Activated CD4-positive, alpha-beta T cell treated with anti-CD3 and anti-CD28 coated beads, Interleukin-2, amount 50 U/mL, for 48 hours (primary cell): ENCODE measurements at regions not wholly inside any gene's neighbourhood (a gene's known extent, or its start where the extent isn't known, plus 50 kb on each side); places are given as distances from the start of the nearest gene placed in this dataset.
"Not testable (repeated sequence)": the region's sequence is repeated elsewhere in the genome, so short reads cannot be mapped to it uniquely, and the experiment has no call there.

ENCODE experiments used
- DNase-seq, 2 experiments: peaks; one replicate each; pipeline ENCODE4 v3.0.0-alpha.2; 2020

DNA sequence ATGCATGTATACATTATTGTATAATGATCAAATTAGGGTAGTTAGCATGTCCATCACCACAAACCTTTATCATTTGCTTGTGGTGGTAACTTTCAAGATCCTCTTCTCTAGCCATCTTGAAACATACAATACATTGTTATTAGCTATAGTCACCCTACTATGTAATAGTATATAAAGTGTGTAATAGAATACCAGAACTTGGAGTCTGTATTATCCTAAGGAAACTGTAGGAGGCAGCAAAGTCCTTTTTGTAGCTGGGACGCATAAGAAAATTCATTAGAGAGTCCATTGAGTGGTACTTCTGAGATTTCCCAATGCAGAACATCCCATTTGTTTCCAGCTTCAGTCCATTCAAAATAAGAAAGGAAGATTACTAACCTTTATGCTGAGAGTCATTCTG, 325.9 kb upstream of the LRFN5 start:
- DNase-seq: no peak

DNA sequence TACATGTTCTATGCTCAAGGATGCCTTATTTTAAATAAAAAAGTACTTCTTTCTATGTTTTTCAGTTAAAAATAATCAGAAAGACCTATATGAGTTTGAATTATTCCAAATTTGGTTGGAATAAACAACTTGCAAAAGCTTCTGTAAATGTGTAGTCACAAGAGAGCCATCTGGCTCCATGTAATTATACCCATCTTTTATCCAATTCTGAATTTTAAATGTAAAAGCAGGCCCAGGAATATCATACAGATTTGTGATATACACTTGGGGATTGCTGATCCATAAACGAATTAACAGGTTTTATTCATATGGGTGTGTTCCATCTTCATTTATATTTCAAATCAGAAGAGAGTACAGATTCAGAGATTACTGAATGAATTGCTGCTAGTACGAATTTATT, 329.2 kb upstream of the LRFN5 start:
- DNase-seq: no peak

DNA sequence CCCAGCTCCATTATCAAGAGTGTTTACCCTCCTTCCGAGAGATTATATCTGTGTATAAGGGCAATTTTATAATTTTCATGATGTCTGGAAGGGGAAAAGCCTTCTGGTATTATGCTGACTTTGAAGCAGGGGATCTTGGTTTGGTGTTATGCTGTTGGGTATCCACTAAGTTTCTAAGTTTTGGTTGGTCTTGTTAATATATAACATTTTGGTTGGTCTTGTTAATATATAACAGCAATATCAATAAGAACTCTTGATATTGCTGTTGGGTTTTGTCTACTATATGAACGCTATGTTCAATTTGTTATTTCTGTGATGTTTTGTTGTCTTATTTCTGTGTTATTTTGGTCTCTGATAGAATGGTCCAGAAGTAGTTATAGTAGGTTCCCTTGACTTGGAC, 349.2 kb upstream of the LRFN5 start:
- no peak for DNase-seq

DNA sequence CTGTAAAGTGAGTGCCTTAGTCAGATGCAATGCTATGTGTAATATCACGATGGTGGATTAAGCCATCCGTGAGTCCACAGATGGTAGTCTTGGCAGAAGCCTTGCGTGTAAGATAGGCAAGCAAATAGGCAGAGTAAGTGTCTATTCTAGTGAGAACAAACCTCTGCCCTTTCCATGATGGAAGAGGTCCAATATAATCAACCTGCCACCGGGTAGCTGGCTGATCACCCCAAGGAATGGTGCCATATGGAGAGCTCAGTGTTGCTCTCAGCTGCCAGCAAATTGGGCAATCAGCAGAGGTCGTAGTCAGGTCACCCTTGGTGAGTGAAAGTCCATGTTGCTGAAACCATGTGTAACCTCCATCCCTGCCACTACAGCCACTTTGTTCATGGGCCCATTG, 371.2 kb upstream of the LRFN5 start:
- no peak for DNase-seq

DNA sequence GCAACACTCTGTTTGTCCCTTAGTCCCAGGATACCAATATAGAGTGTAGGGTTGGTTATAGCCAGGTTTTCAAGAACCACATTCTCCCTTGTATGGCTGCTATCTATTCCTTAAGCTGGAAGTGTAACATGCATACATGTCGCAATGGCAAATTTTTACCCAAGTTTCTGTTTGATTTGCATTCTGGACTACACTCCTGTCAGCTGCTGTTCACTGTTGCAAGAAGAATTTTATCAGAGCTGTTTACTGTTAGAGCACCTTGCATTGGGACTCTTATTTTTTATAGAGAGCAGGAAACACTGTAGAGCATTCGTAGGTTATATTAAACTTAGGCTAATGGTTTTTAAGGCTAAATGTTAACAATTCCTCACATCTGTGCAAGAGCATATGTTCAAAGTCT, 376.0 kb upstream of the LRFN5 start:
- DNase-seq: no peak

DNA sequence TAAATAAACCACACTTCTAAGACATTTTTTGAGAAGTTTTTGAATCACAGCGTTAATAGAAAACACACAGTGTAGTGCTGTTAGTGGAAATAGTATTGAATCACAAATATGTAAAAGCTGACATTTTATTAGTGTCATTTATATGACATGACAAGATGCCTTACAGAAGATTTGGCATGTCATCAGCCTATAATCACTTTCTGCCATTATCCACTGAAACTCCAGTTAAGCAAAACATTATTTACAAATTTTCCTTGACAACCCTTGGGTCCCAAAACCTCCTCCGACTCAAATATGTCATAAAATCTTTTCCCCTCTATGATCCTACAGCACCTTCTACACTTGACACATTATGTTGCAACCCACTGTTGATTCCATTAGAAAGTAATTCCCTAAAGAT, 376.9 kb upstream of the LRFN5 start:
- no peak for DNase-seq

DNA sequence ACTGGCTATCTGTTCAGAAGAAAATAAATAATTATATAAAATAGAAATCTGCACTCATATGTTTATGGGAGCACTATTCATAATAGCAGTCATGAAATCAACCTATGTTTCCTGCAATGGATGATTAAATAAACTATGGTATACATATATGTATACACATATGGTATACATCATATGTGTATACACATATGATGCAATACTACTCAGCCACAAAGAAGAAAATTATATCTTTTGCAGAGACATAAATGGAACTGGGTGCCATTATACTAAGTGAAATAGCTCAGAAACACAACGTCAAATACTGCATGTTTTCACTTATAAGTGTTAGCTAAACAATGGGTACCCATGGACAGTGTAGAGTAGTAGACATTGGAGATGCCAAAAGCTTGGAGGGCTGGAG, 381.2 kb upstream of the LRFN5 start:
- no peak for DNase-seq

DNA sequence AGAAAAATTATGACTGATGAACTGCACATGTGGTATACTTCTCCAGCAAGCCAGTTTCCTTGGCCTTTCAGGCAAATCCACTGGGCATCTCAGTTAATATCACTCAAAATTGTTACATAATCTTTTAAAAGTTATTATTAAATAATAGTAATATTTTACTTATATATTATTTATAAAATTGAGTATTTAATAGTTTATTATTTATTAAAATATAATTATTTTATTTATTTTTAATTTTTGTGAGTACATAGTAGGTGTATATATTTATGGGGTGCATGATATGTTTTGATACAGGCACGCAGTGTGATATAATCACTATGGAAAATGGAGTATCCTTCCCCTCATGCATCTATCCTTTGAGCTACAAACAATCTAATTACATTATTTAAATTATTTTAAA, 384.1 kb upstream of the LRFN5 start:
- DNase-seq: no peak

DNA sequence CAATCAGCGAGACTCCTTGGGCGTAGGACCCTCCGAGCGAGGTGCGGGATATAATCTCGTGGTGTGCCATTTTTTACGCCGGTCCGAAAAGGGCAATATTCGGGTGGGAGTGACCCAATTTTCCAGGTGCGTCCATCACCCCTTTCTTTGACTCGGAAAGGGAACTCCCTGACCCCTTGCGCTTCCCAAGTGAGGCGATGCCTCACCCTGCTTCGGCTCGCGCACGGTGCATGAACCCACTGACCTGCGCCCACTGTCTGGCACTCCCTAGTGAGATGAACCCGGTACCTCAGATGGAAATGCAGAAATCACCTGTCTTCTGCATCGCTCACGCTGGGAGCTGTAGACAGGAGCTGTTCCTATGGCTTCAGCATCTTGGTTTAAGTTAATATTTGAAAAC, 391.7 kb upstream of the LRFN5 start:
- not testable (repeated sequence) for DNase-seq

DNA sequence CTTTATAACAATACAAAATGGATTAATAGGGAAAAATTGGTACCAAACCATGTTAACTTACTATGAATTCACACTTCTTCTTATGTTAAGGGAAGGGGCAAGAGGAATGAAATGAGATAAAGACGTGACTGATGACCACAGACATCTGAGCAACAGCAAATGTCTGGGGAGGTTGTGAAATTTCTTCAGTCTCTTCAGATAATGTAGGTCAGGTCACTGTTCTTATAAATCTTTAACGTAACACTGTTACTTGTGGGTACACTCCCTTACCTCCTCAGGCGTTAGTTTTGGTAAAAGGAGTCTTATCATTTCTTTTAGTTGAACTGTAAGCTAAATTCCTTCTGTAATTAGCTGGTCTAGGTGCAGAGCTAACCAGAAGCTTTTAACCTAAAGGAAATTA, 405.0 kb upstream of the LRFN5 start:
- no peak for DNase-seq

DNA sequence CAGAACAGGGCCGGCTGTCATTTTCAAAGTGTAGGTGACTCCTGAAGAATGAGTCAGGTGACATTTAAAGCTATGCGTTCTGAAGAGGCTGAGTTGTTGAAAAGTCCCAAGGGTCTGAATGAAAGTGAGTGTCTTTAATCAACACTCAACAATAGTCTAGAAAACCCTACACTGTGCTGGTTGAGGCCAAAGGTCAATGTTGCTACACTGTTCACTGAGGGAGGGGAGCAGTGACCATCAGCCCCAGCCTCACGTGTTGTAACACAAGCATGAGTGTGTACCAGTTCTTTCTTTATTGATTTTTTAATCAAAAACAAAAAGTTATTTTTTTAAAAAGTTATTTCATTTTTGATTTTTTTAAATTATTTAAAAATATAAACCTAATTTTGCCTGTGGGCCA, 418.8 kb upstream of the LRFN5 start:
- no peak for DNase-seq

DNA sequence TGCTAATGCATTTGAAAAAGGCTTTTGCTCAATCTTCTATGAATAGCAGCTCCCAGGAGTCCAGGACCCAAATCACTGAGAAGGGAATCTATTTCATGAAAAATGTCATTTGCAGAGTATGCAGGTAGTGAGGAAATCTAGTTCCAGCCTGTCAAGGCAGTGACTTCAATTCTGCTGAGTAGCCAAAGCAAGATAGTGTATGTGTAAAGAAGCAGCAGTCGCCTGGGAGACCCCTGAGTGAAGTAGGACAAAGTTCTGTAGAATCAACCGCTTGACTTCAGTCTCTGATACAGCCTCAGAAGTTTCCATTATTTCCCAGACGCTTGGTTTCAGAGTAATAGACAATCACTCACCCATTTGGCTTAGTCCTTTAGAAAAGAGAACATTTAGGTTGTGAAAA, 435.6 kb upstream of the LRFN5 start:
- no peak for DNase-seq

DNA sequence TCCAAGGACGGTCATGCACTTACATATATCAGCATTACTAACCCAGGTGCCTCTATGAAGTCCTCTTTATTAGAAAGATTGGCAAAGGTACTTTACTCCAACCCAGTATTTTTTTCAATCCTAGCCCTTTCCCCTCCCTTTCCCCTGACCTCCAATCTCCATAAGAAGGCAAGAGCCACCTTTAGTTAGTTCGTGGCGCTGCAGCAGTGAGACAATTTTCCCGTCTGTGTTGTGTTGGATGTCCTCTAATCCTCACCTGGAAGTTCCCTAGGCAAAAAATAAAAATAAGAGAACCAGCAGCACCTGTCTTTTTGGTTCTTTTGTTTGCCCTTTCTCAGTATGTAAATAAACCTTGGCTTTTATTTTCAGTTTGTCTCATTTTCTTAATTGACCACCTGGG, 439.6 kb upstream of the LRFN5 start:
- no peak for DNase-seq

DNA sequence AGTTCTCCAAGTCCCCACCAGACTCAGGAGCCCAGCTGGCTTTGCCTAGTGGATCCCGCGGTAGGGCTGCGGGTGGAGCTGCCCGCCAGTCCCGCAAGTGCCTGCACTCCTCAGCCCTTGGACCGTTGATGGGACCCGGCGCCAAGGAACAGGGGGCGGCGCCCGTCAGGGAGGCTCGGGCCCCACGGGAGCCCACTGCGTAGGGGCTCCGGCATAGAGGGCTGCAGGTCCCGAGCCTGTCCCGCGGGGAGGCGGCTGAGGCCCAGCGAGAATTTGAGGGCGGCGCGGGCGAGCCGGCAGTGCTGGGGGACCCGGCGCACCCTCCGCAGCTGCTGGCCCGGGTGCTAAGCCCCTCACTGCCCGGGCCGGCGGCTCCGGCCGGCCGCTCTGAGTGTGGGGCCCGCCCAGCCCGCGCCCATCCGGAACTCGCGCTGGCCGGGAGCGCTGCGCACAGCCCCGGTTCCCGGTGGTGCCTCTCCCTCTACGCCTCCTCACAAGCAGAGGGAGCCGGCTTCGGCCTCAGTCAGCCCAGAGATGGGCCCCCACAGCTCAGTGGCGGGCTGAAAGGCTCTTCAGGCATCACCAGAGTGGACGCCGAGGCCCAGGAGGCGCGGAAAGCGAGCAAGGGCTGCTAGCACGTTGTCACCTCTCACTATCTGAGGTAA, 452.4 kb upstream of the LRFN5 start:
- no peak for DNase-seq

DNA sequence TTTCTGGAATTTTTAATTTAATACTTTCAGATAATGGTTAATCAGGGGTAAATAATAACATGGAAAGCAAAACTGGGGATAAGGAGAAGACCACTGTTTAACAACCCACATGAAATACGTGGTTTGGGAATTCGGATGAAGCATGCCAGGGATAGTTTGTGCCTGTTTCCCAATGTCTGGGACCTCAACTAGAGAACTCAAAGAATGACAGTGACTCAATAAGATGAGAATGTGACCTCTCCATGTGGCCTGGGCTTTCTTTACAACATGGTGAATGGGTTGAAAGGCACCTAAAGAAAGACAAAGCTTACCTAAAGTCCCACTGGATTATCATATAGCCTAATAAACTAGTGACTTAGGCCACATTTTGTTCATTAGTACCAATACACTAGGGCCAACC, 460.3 kb upstream of the LRFN5 start:
- no peak for DNase-seq

DNA sequence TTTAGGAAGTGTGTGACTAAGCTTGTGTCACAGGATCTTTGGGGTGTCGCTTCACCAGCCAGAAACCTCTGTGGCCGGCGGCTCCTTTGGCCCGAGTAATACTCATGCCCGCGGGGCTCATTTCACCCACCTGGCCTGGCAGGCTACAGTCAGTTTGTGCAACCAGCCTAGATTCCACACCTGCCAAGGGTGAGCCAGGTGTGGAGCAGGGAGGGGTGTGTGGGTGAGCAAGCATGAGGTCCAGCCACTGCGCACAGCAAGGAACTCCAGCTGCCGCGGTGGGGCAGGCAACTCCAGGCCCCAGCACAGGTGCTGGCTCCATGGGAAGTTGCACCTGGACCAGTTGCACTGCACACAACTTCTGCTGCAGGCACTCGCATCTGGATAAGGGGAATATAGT, 462.3 kb upstream of the LRFN5 start:
- DNase-seq: no peak

DNA sequence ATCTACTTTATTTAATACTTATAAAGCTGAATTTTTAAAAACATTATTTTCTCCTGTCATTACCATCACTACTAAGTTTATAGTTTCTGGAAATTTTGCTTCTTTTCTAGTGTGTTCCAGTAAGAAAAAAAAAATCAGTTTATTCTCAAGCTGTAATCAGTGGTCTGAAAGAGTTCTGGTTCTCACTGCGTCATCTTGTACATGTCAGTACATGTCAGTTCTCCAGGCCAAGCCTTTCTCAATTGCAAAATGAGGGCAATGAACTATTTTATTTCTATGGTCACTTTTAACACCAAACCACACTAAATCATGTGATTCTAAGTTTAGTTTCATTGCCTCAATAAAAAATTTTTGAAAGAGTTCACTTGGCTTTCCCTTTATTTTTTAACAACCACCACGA, 468.9 kb upstream of the LRFN5 start:
- no peak for DNase-seq

DNA sequence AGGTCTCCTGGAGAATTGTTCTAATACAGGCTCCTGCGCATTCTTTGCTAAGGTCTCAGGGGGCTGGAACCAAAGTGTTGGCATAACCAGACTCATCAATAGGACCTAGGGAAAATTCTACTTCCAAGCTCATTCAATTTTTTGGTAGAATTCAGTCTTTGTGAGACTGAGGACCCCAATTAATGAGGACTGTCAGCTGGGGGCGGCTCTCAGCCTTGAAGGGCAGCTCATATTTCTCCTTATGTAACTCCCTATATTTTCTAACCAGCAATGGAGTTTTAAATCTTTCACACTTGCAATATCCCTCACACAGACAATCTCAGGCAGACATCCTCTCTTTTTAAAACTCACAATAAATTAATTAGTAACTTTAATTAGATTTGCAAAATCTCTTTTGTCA, 476.4 kb upstream of the LRFN5 start:
- no peak for DNase-seq

DNA sequence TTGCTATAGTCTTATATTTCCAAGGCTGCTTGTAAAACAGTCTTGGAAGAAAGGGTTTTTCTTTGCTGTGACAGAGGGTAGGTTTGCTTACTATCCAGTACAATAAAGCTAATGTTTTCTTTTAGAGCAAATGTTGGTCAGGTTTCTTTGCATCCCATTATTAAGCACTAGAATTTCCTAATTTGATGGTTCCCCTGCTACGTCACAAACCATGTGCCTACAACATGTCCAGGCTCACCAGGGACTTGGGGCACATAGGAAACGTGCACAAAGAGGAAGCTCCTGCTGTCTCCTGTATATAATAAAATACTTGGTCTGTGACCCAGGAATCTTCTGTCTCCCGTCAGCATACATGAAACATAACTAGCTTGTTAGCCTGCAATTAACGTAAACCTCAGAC, 486.3 kb upstream of the LRFN5 start:
- DNase-seq: no peak

DNA sequence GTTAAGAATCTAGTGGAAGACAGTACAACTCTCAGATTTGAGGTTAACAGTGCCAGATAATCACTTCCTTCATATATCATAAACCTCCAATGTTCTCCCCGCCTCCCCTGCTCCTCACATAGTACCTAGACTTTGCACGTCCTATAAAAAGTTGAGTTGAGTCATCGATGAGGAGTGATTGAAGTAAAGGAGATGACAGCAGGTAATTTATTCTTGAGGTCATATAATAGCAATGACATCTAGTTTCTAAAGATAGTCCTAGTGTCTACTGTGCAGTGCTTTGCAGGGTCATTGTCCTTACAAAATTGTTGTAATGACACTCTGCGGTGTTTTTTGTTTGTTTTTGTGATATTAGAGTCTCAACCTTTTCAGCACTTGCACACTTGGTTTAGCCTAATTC, 510.5 kb upstream of the LRFN5 start:
- no peak for DNase-seq

DNA sequence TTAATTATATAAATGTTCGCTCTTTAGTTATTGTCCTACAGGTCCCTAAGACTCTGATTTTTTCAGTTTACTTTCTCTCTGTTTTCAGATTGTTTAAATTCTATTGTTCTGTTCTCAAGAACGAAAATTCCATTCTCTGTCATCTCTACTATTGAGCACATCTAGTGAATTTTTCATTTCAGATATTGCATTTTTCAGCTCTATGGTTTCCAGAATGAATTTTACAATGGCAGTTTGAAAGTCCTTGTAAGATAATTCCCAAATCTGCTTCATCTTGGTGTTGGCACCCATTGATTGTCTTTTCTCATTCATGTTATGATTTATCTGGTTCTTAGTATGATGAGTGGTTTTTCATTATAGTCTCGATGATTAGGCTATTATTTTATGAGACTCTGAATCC, 519.6 kb upstream of the LRFN5 start:
- DNase-seq: no peak

DNA sequence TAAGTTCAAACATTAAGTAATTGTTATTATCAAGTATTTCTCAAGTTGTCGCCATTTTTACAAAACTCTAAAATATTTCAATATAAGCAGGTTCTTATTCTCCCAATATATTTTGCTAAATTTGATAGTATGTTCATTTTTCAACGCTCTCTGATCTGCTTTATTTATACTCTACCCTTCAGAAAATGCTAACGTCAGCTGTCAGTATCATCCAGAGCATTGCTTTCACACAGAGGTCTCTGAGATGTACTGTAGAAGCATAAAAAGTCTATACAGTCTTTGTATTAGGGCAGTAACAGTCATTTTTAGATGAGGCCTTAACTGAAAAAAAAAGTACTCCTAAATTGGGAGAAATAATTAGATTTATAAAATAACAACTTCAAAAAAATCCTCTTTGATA, 533.1 kb upstream of the LRFN5 start:
- no peak for DNase-seq

DNA sequence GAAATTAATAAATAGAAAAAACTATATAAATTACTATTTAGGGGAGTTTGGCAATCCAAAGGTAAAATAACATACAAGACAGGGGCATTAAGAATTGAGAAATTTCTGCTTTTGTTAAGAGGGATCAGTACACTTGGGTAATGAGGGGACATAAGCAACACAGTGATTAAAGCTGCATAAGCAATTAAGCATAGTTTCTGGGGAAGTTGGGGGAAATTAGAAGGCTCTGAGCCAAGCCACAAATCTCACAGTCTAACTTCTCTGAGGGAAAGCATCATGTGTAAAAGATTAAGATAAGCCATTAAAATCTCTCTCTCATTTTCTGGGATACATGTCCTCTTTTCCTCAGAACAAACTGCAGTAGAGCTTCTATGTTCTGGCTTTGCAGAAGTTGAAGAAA, 533.9 kb upstream of the LRFN5 start:
- no peak for DNase-seq

DNA sequence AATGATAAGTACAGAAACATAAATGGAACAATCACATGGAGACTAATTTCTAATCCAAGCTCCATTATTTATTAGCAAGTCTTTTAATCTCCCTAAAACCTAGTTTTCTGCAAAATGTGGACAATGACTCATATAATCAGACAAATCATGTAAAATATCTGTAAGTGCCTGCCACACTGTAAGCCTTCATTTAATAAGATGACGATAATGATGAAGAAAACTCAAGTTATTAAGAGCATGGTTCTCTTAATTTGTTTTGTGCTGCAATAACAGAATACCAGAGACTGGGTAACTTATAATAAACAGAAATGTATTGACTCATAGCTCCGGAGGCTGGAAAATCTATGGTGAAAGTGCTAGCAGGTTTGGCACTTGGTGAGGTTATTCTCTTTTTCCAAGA, 535.3 kb upstream of the LRFN5 start:
- DNase-seq: no peak

DNA sequence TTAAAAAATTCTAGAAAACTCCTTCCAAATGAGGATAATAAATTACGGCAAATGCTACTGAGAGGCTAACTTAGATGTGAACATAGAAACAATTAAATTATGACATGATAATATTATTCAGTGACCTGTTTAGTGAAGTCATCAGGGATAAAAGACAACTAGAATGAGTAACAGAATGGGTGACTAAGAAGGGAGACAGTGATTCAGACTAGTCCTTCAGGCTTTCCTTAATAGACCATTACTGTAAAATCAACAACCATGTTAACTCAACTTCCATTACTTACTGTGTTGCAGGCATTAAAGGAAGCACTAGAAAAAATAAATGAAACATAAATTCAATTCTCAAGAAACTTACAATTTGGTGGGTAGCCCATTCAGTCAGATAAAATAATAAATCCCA, 543.9 kb upstream of the LRFN5 start:
- no peak for DNase-seq

DNA sequence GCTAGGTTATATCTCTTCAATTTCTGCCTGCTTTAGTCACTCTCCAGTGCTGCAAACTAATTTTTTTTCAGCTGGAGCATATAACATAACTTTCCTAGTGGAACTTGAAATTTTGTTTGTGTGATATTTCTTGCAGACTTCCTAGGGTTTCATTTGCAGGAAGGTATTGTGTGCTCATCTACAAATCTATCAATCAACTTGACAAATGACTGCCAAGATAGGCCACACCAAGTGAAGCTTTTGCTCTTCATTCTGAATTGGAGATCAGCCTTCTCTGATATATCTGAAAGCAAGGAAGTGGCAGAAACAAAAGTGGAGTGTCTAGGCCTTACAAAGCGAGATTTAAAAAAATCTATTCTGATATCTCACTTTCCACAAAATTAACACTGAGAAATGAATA, 551.1 kb upstream of the LRFN5 start:
- no peak for DNase-seq
